ENCODE measurements at regions not wholly inside any gene's neighbourhood (a gene's known extent, or its start where the extent isn't known, plus 50 kb on each side); places are given as distances from the start of the nearest gene placed in this dataset.

- DNase-seq (ENCODE audit: low spot score), result no peak
- POLR2A ChIA-PET (ENCODE audit: low non-redundant PET), result no interaction called here
- peak overlapping the region; percentile 90 for H3K27ac ChIP-seq (ENCODE audit: low read depth, low read length, poor library complexity, severe bottlenecking)
- intact Hi-C loops (cut with micrococcal nuclease; ENCODE audit: unreplicated experiment), result loop anchor here (5.0 to 10.0 kb wide), 2 partner anchors 844 to 1023 kb away; no protein-coding TSS in a partner anchor
- H3K4me1 ChIP-seq (ENCODE audit: insufficient read depth, low read length, poor library complexity, severe bottlenecking), result peaks cover 7% of the 10 kb centered on the region
- CTCF ChIA-PET, result interaction anchor here (0.6 kb wide), 1 partner anchor 845 kb away, joined by 3 read pairs; no protein-coding TSS in a partner anchor
- peaks cover 19% of the 10 kb centered on the region for H3K9me3 ChIP-seq (ENCODE audit: low read depth, low read length, poor library complexity, severe bottlenecking)
- BruUV-seq (replicated peaks), result no TSS peak
- H3K27me3 ChIP-seq (replicated peaks; ENCODE audit: insufficient read depth, low read depth, low read length, poor library complexity), result no peaks in the 10 kb centered on the region
- H3K4me3 ChIP-seq (ENCODE audit: low read depth, low read length, poor library complexity, severe bottlenecking), result no peak overlapping the region
- no peak for TF ChIP-seq EZH2 (IDR thresholded peaks at IDR 0.05; ENCODE audit: borderline replicate concordance, low read depth, low read length, poor library complexity, severe bottlenecking)
- TF ChIP-seq CTCF (conservative IDR thresholded peaks at IDR 0.05; ENCODE audit: low read depth, low read length), result no peak
- no peaks in the 10 kb centered on the region for H3K36me3 ChIP-seq (ENCODE audit: insufficient read depth, low read length, poor library complexity, severe bottlenecking)
These were observed 400.0 kb upstream of the AUTS2 start for GRCh38 chr7:69198250-69198649.

- TF ChIP-seq EZH2 (IDR thresholded peaks at IDR 0.05; ENCODE audit: borderline replicate concordance, low read depth, low read length, poor library complexity, severe bottlenecking) (no peak), CTCF (conservative IDR thresholded peaks at IDR 0.05; ENCODE audit: low read depth, low read length) (no peak)
- Histone ChIP-seq H3K9me3 (ENCODE audit: low read depth, low read length, poor library complexity, severe bottlenecking) (peaks cover 19% of the 10 kb centered on the region), H3K4me1 (ENCODE audit: insufficient read depth, low read length, poor library complexity, severe bottlenecking) (peaks cover 7% of the 10 kb centered on the region), H3K4me3 (ENCODE audit: low read depth, low read length, poor library complexity, severe bottlenecking) (no peak overlapping the region), H3K27ac (ENCODE audit: low read depth, low read length, poor library complexity, severe bottlenecking) (peak overlapping the region; percentile 90), H3K36me3 (ENCODE audit: insufficient read depth, low read length, poor library complexity, severe bottlenecking) (no peaks in the 10 kb centered on the region), H3K27me3 (replicated peaks; ENCODE audit: insufficient read depth, low read depth, low read length, poor library complexity) (no peaks in the 10 kb centered on the region)
- BruUV-seq (replicated peaks), result no TSS peak
- intact Hi-C loops (cut with micrococcal nuclease; ENCODE audit: unreplicated experiment), result loop anchor here (1.0 to 10.0 kb wide), 3 partner anchors 519 to 1024 kb away; no protein-coding TSS in a partner anchor
- DNase-seq (ENCODE audit: low spot score), result no peak
- CTCF ChIA-PET, result interaction anchor here (0.6 kb wide), 1 partner anchor 844 kb away, joined by 3 read pairs; no protein-coding TSS in a partner anchor
- POLR2A ChIA-PET (ENCODE audit: low non-redundant PET), result no interaction called here
These were observed 399.2 kb upstream of the AUTS2 start for GRCh38 chr7:69199041-69199440.

GRCh38 chr7:69199661-69200060 is 398.6 kb upstream of the AUTS2 start:
- TF ChIP-seq CTCF (conservative IDR thresholded peaks at IDR 0.05; ENCODE audit: low read depth, low read length), result no peak
- TF ChIP-seq EZH2 (IDR thresholded peaks at IDR 0.05; ENCODE audit: borderline replicate concordance, low read depth, low read length, poor library complexity, severe bottlenecking), result no peak
- H3K4me1 ChIP-seq (ENCODE audit: insufficient read depth, low read length, poor library complexity, severe bottlenecking), result peaks cover 7% of the 10 kb centered on the region
- no TSS peak for BruUV-seq (replicated peaks)
- DNase-seq (ENCODE audit: low spot score), result peak; percentile 92
- H3K36me3 ChIP-seq (ENCODE audit: insufficient read depth, low read length, poor library complexity, severe bottlenecking), result no peaks in the 10 kb centered on the region
- no peak overlapping the region for H3K4me3 ChIP-seq (ENCODE audit: low read depth, low read length, poor library complexity, severe bottlenecking)
- POLR2A ChIA-PET (ENCODE audit: low non-redundant PET), result no interaction called here
- intact Hi-C loops (cut with micrococcal nuclease; ENCODE audit: unreplicated experiment), result loop anchor here (1.0 to 10.0 kb wide), 3 partner anchors 519 to 1025 kb away; no protein-coding TSS in a partner anchor
- H3K27me3 ChIP-seq (replicated peaks; ENCODE audit: insufficient read depth, low read depth, low read length, poor library complexity), result no peaks in the 10 kb centered on the region
- CTCF ChIA-PET, result no interaction called here
- peak overlapping the region; percentile 90 for H3K27ac ChIP-seq (ENCODE audit: low read depth, low read length, poor library complexity, severe bottlenecking)
- peaks cover 19% of the 10 kb centered on the region for H3K9me3 ChIP-seq (ENCODE audit: low read depth, low read length, poor library complexity, severe bottlenecking)

Measured in A673 (cell line).